Gastrocnemius medialis (tissue), 4 donors: ENCODE measurements at regions not wholly inside any gene's neighbourhood (a gene's known extent, or its start where the extent isn't known, plus 50 kb on each side); places are given as distances from the start of the nearest gene placed in this dataset.

ENCODE experiments used
- CTCF ChIP-seq, 5 experiments: fragments of 450-650 bp in 3 of 5; fragments of 200-600 bp in 2 of 5; sonication (generic) in 2 of 5; IDR thresholded peaks in 4 of 5; conservative IDR thresholded peaks in 1 of 5; 1 replicate in 4 of 5; 2 replicates in 1 of 5; pipeline ENCODE4 v1.5.1; 2016 to 2019; ENCODE audit warnings: antibody characterized with exemption in 5 of 5, mild to moderate bottlenecking in 3 of 5, moderate library complexity in 3 of 5
- POLR2A ChIP-seq, 2 donors: fragments of 450-650 bp; IDR thresholded peaks; one replicate each; pipeline ENCODE4 v1.6.1; 2017; ENCODE audit warnings: antibody characterized with exemption in 2 of 2, mild to moderate bottlenecking in 2 of 2, moderate library complexity in 2 of 2

GRCh38 chr6:65943051-65943450 is 236.0 kb upstream of the EYS start:
- TF ChIP-seq POLR2A (IDR thresholded peaks at IDR 0.05) (no peak), CTCF (IDR thresholded peaks at IDR 0.05 in 4 of 5, conservative IDR thresholded peaks at IDR 0.05 in 1 of 5) (no peak)
